ENCODE measurements at regions not wholly inside any gene's neighbourhood (a gene's known extent, or its start where the extent isn't known, plus 50 kb on each side); places are given as distances from the start of the nearest gene placed in this dataset.

DNA sequence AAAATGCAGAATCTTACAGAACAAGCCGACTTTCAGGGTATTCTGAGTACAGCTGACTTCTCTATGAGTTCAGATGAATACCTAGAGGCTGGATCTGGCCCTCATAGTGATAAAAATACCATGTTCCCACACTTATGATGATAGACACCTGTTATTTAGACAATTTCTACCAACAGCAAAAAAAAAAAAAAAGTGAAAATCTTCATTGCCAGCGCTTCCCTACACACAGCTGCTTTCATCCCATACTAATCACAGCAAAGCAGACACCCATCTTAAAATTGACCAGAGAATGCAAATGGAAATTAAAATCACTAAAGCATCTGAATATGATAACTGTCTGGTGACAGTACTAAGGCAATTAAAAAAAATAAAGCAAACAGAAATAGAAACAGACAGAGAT is 132.1 kb upstream of the ADGRL3 start:
- DNase-seq (no peak), FAIRE-seq (no peak)
- no peaks in the 10 kb centered on the region for H3K9me3 ChIP-seq (ENCODE audit: control insufficient read depth in 2 of 2, insufficient read depth in 1 of 2, low read depth in 1 of 2, low read length in 1 of 2)
- no peaks in the 10 kb centered on the region for H3K27me3 ChIP-seq (ENCODE audit: control insufficient read depth in 3 of 3, insufficient read depth in 3 of 3, low read length in 3 of 3)
- no peaks in the 10 kb centered on the region for H3K4me1 ChIP-seq (ENCODE audit: control insufficient read depth in 3 of 3, insufficient read depth in 2 of 3, low read depth in 1 of 3, low read length in 2 of 3)
- 68 to 81% (median 76%) methylated on average over 2 of the region's 2 CpGs for WGBS, 3 donors
- no peaks in the 10 kb centered on the region for H3K36me3 ChIP-seq (ENCODE audit: control insufficient read depth in 3 of 3, insufficient read depth in 2 of 3, low read depth in 1 of 3, low read length in 3 of 3)
- H3K4me3 ChIP-seq (ENCODE audit: low read depth in 1 of 3, low read length in 3 of 3): no peak overlapping the region
- no peak overlapping the region for H3K27ac ChIP-seq (ENCODE audit: low read depth in 1 of 3, low read length in 2 of 3)

DNA sequence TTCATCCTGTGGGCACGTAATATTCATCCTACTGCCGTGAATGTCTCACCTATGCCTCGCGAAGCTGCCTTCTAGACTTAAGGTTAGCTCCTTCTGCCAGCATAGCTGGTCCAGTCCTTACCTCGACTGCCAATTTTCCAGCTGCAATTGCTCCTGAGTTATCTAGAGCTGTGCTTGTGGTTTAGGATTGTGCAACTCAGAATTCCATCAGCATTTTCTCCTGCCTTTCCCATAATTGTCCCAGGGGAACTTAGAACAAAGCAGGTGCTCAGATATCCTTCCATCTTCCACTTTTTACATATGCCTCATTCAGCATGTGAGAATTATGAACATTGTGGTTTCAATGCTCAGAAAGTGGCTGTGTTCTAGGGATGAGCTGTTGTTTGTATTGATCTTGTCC is 131.4 kb upstream of the ADGRL3 start:
- Histone ChIP-seq H3K4me3 (ENCODE audit: low read depth in 1 of 3, low read length in 3 of 3) (no peak overlapping the region), H3K27ac (ENCODE audit: low read depth in 1 of 3, low read length in 2 of 3) (no peak overlapping the region), H3K4me1 (ENCODE audit: control insufficient read depth in 3 of 3, insufficient read depth in 2 of 3, low read depth in 1 of 3, low read length in 2 of 3) (no peaks in the 10 kb centered on the region), H3K27me3 (ENCODE audit: control insufficient read depth in 3 of 3, insufficient read depth in 3 of 3, low read length in 3 of 3) (no peaks in the 10 kb centered on the region), H3K9me3 (ENCODE audit: control insufficient read depth in 2 of 2, insufficient read depth in 1 of 2, low read depth in 1 of 2, low read length in 1 of 2) (no peaks in the 10 kb centered on the region), H3K36me3 (ENCODE audit: control insufficient read depth in 3 of 3, insufficient read depth in 2 of 3, low read depth in 1 of 3, low read length in 3 of 3) (no peaks in the 10 kb centered on the region)
- FAIRE-seq (no peak), DNase-seq (no peak)
- 67 to 78% (median 75%) methylated on average over 5 of the region's 5 CpGs for WGBS, 3 donors

DNA sequence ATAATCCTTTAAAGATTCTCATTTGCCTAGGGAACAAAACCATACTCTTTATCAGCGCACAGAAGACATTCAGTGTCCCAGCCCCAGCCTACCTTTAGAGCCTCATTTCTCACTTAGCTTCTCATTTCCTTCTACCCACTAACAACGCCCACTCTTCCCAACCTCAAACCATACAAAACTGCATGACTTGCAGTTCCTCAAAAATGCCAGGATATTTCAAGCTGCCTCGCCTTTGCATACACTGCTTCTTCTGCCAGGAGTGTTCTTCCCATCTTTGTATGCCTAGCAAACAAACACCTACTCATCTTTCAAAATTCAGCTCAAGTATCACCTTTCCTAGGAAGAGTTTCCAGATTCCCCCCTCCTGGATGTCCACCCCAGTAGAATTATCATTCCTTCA is 129.9 kb upstream of the ADGRL3 start:
- Histone ChIP-seq H3K4me1 (ENCODE audit: control insufficient read depth in 3 of 3, insufficient read depth in 2 of 3, low read depth in 1 of 3, low read length in 2 of 3) (no peaks in the 10 kb centered on the region), H3K9me3 (ENCODE audit: control insufficient read depth in 2 of 2, insufficient read depth in 1 of 2, low read depth in 1 of 2, low read length in 1 of 2) (no peaks in the 10 kb centered on the region), H3K36me3 (ENCODE audit: control insufficient read depth in 3 of 3, insufficient read depth in 2 of 3, low read depth in 1 of 3, low read length in 3 of 3) (no peaks in the 10 kb centered on the region), H3K27ac (ENCODE audit: low read depth in 1 of 3, low read length in 2 of 3) (no peak overlapping the region), H3K27me3 (ENCODE audit: control insufficient read depth in 3 of 3, insufficient read depth in 3 of 3, low read length in 3 of 3) (no peaks in the 10 kb centered on the region), H3K4me3 (ENCODE audit: low read depth in 1 of 3, low read length in 3 of 3) (no peak overlapping the region)
- WGBS, 3 donors: 72 to 84% (median 81%) methylated on average over 3 of the region's 3 CpGs
- FAIRE-seq (no peak), DNase-seq (no peak)

DNA sequence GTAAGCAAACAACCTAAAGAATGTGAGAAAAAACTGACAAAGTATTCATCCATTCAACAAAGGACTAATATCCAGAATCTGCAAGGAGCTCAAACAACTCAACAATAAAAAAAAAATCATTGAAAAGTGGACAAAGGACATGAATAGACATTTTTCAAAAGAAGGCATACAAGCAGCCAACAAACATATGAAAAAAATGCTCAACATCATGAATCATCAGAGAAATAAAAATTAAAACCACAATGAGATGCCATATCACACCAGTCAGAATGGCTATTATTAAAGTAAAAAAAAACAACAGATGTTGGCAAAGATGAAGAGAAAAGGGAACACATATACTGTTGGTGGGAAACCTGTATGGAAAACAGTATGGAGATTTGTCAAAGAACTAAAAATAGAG is 120.7 kb upstream of the ADGRL3 start:
- Histone ChIP-seq H3K4me1 (ENCODE audit: control insufficient read depth in 3 of 3, insufficient read depth in 2 of 3, low read depth in 1 of 3, low read length in 2 of 3) (no peaks in the 10 kb centered on the region), H3K27me3 (ENCODE audit: control insufficient read depth in 3 of 3, insufficient read depth in 3 of 3, low read length in 3 of 3) (no peaks in the 10 kb centered on the region)
- no peak for FAIRE-seq

DNA sequence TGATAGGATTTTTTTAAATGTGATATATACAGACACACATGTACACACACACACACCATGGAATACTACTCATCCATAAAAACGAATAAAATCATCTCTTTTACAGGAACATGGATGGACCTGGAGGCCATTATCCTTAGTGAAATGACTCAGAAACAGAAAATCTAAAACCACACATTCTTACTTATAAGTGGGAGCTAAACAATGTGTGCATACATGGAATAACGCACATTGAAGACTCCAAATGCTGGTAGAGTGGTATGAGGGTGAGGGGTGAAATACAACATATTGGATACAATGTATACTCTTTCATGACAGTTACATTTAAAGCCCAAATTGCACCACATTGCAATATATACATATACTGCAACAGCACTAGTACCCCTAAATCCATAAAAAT is 120.2 kb upstream of the ADGRL3 start:
- H3K36me3 ChIP-seq (ENCODE audit: control insufficient read depth in 3 of 3, insufficient read depth in 2 of 3, low read depth in 1 of 3, low read length in 3 of 3): no peaks in the 10 kb centered on the region
- H3K27me3 ChIP-seq (ENCODE audit: control insufficient read depth in 3 of 3, insufficient read depth in 3 of 3, low read length in 3 of 3): no peaks in the 10 kb centered on the region
- H3K27ac ChIP-seq (ENCODE audit: low read depth in 1 of 3, low read length in 2 of 3): no peak overlapping the region
- H3K9me3 ChIP-seq (ENCODE audit: control insufficient read depth in 2 of 2, insufficient read depth in 1 of 2, low read depth in 1 of 2, low read length in 1 of 2): no peaks in the 10 kb centered on the region
- DNase-seq (no peak), FAIRE-seq (no peak)
- H3K4me1 ChIP-seq (ENCODE audit: control insufficient read depth in 3 of 3, insufficient read depth in 2 of 3, low read depth in 1 of 3, low read length in 2 of 3): no peaks in the 10 kb centered on the region
- WGBS, 3 donors: 53 to 83% (median 63%) methylated on average over 2 of the region's 2 CpGs
- no peak overlapping the region for H3K4me3 ChIP-seq (ENCODE audit: low read depth in 1 of 3, low read length in 3 of 3)

More for the DNA sequence above, 120.7 kb upstream of the ADGRL3 start:
- Histone ChIP-seq H3K9me3 (ENCODE audit: control insufficient read depth in 2 of 2, insufficient read depth in 1 of 2, low read depth in 1 of 2, low read length in 1 of 2) (no peaks in the 10 kb centered on the region), H3K27ac (ENCODE audit: low read depth in 1 of 3, low read length in 2 of 3) (no peak overlapping the region), H3K36me3 (ENCODE audit: control insufficient read depth in 3 of 3, insufficient read depth in 2 of 3, low read depth in 1 of 3, low read length in 3 of 3) (no peaks in the 10 kb centered on the region), H3K4me3 (ENCODE audit: low read depth in 1 of 3, low read length in 3 of 3) (no peak overlapping the region)
- DNase-seq: no peak

DNA sequence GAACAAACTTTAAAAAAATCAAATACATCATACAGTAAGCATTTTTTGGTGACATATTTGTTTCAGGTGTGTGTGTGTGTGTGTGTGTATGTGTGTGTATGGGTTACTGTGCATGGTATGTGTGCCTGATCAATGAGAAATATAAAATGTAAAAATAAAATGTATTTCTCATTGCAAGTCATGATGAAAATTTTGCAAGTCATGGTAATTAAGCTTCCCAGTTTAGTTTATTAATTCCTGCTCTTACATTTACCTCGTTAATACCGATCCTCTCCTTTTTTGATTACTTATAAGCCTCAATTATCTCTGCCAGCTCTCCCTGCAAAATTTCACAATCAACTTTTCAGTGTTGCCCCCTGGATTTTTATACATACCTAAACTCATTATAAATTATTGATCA is 114.6 kb upstream of the ADGRL3 start:
- Histone ChIP-seq H3K27me3 (ENCODE audit: control insufficient read depth in 3 of 3, insufficient read depth in 3 of 3, low read length in 3 of 3) (no peaks in the 10 kb centered on the region), H3K4me1 (ENCODE audit: control insufficient read depth in 3 of 3, insufficient read depth in 2 of 3, low read depth in 1 of 3, low read length in 2 of 3) (no peaks in the 10 kb centered on the region), H3K27ac (ENCODE audit: low read depth in 1 of 3, low read length in 2 of 3) (no peak overlapping the region), H3K4me3 (ENCODE audit: low read depth in 1 of 3, low read length in 3 of 3) (no peak overlapping the region), H3K9me3 (ENCODE audit: control insufficient read depth in 2 of 2, insufficient read depth in 1 of 2, low read depth in 1 of 2, low read length in 1 of 2) (no peaks in the 10 kb centered on the region), H3K36me3 (ENCODE audit: control insufficient read depth in 3 of 3, insufficient read depth in 2 of 3, low read depth in 1 of 3, low read length in 3 of 3) (no peaks in the 10 kb centered on the region)
- DNase-seq (no peak), FAIRE-seq (no peak)
- 77 to 90% (median 84%) methylated on average over 2 of the region's 2 CpGs for WGBS, 3 donors

DNA sequence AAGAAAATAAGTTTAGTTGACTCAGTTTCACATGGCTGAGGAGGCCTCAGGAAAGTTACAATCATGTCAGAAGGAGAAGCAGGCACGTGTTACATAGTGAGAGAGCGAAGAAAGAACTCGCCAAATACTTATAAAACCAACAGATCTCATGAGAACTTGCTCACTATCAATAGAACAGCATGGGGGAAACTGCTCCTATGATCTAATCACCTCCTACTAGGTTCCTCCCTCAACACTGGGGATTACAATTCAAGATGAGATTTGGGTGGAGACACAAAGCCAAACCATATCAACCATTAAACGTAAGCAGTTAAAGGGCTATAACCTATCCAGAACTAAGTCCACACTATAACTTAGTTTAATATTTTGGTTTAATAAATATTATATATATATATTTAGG is 113.8 kb upstream of the ADGRL3 start:
- Histone ChIP-seq H3K9me3 (ENCODE audit: control insufficient read depth in 2 of 2, insufficient read depth in 1 of 2, low read depth in 1 of 2, low read length in 1 of 2) (no peaks in the 10 kb centered on the region), H3K4me1 (ENCODE audit: control insufficient read depth in 3 of 3, insufficient read depth in 2 of 3, low read depth in 1 of 3, low read length in 2 of 3) (no peaks in the 10 kb centered on the region), H3K36me3 (ENCODE audit: control insufficient read depth in 3 of 3, insufficient read depth in 2 of 3, low read depth in 1 of 3, low read length in 3 of 3) (no peaks in the 10 kb centered on the region), H3K27me3 (ENCODE audit: control insufficient read depth in 3 of 3, insufficient read depth in 3 of 3, low read length in 3 of 3) (no peaks in the 10 kb centered on the region), H3K4me3 (ENCODE audit: low read depth in 1 of 3, low read length in 3 of 3) (no peak overlapping the region), H3K27ac (ENCODE audit: low read depth in 1 of 3, low read length in 2 of 3) (no peak overlapping the region)
- WGBS, 3 donors: 78 to 84% (median 82%) methylated on average over 4 of the region's 4 CpGs
- FAIRE-seq (no peak), DNase-seq (no peak)

DNA sequence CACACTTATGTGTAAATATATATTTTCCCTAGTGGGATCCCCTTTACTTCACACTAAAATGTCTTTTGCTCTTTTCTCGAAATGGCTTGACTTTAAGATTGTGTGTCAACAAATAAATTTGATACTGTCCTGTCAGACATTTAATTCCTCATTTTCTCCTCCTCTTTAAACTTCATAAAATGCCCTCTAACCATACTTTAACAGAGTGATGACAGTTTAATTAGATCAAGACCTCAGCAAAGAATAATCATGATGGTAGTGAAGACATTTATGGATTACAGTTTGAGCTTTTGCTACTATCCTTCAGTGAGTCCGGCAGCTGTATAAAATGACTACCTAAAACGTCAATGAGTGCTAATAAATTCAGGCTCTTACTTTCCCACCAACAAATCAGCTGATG is 113.1 kb upstream of the ADGRL3 start:
- H3K4me1 ChIP-seq (ENCODE audit: control insufficient read depth in 3 of 3, insufficient read depth in 2 of 3, low read depth in 1 of 3, low read length in 2 of 3): no peaks in the 10 kb centered on the region
- no peaks in the 10 kb centered on the region for H3K9me3 ChIP-seq (ENCODE audit: control insufficient read depth in 2 of 2, insufficient read depth in 1 of 2, low read depth in 1 of 2, low read length in 1 of 2)
- H3K36me3 ChIP-seq (ENCODE audit: control insufficient read depth in 3 of 3, insufficient read depth in 2 of 3, low read depth in 1 of 3, low read length in 3 of 3): no peaks in the 10 kb centered on the region
- WGBS, 3 donors: 66 to 81% (median 69%) methylated on average over 3 of the region's 3 CpGs
- DNase-seq: no peak
- H3K27me3 ChIP-seq (ENCODE audit: control insufficient read depth in 3 of 3, insufficient read depth in 3 of 3, low read length in 3 of 3): no peaks in the 10 kb centered on the region
- no peak overlapping the region for H3K4me3 ChIP-seq (ENCODE audit: low read depth in 1 of 3, low read length in 3 of 3)
- FAIRE-seq: no peak
- H3K27ac ChIP-seq (ENCODE audit: low read depth in 1 of 3, low read length in 2 of 3): no peak overlapping the region

DNA sequence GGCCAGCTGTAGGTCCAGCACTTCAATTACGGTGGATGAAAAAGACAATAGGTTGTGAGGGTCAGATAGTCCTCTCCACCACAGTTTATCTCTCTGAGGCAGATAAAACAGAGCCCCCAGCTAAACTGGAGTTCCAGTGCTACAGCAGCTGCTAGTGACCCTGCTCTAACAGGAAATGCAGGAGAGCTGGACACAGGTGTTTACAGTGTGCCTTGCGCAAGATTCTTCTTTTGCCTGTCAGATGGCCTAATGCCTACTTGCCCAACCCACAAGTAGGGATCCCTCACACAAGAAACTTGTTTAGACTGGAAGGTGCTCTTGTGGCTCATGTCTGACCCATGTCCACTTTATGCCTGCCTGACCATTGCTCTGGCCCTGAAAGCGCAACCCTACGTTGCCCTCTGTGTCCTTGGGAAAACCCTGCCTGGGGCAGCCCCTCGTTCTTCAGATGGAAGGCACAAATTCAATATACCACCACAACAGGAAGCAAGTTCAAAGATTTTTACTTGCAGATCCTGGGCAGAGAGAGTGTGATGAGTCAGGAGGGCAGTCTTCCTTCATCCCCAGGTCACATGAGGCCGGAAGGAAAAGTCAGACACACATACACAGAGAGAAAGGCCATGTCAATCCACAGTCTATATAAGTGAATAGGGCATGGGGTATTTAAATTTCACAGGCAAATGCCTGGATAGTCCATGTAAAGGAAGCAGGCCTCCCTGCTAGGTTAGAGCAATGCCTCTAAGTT is 105.1 kb upstream of the ADGRL3 start:
- no peaks in the 10 kb centered on the region for H3K9me3 ChIP-seq (ENCODE audit: control insufficient read depth in 2 of 2, insufficient read depth in 1 of 2, low read depth in 1 of 2, low read length in 1 of 2)
- H3K27ac ChIP-seq (ENCODE audit: low read depth in 1 of 3, low read length in 2 of 3): no peak overlapping the region
- H3K27me3 ChIP-seq (ENCODE audit: control insufficient read depth in 3 of 3, insufficient read depth in 3 of 3, low read length in 3 of 3): no peaks in the 10 kb centered on the region
- H3K36me3 ChIP-seq (ENCODE audit: control insufficient read depth in 3 of 3, insufficient read depth in 2 of 3, low read depth in 1 of 3, low read length in 3 of 3): no peaks in the 10 kb centered on the region
- FAIRE-seq (no peak), DNase-seq (no peak)
- no peak overlapping the region for H3K4me3 ChIP-seq (ENCODE audit: low read depth in 1 of 3, low read length in 3 of 3)
- H3K4me1 ChIP-seq (ENCODE audit: control insufficient read depth in 3 of 3, insufficient read depth in 2 of 3, low read depth in 1 of 3, low read length in 2 of 3): no peaks in the 10 kb centered on the region
- 78 to 85% (median 83%) methylated on average over 6 of the region's 6 CpGs for WGBS, 3 donors
